CD4-positive, alpha-beta T cell (primary cell): ENCODE measurements at regions not wholly inside any gene's neighbourhood (a gene's known extent, or its start where the extent isn't known, plus 50 kb on each side); places are given as distances from the start of the nearest gene placed in this dataset.

Experiments used
- ATAC-seq: fragments of 200-7000 bp; cut with Tn5 transposase; one replicate; pipeline ENCODE4 v1.10.0; 2022; ENCODE audit warnings: mild to moderate bottlenecking; ENCODE audit not compliant: poor library complexity
- CTCF ChIA-PET: fragments of 350-600 bp; sonication (Branson Sonifier 250); formaldehyde crosslinking; loops from one replicate; lab custom pipeline; 2021; ENCODE audit warnings: antibody characterized with exemption, inconsistent platforms; lab: Charles Lee
- POLR2A ChIA-PET: fragments of 350-600 bp; sonication (Branson Sonifier 250); formaldehyde crosslinking; loops from one replicate; lab custom pipeline; 2021; ENCODE audit warnings: antibody characterized with exemption, inconsistent platforms; lab: Charles Lee
- DNase-seq, 14 experiments: peaks; one replicate each; pipeline ENCODE4 v3.0.0-alpha.2; 2013 to 2020; ENCODE audit warnings: mixed read lengths in 2 of 14
- H3K27ac ChIP-seq, 2 donors: one replicate each; pipeline versions ENCODE4 v1.5.1 to v1.7.0; 2013; ENCODE audit warnings: low read length in 2 of 2, low read depth in 1 of 2, mild to moderate bottlenecking in 1 of 2
- H3K27me3 ChIP-seq, 2 experiments: 1 replicate in 1 of 2; 2 replicates in 1 of 2; pipeline versions ENCODE4 v1.6.1 to v1.7.0; 2013; ENCODE audit warnings: low read length in 2 of 2, control low read depth in 1 of 2, mild to moderate bottlenecking in 1 of 2, moderate library complexity in 1 of 2; ENCODE audit not compliant: insufficient read depth in 2 of 2, control insufficient read depth in 1 of 2
- H3K36me3 ChIP-seq: one replicate; pipeline ENCODE4 v1.6.1; 2013; ENCODE audit warnings: low read length, control low read depth; ENCODE audit not compliant: insufficient read depth
- H3K4me1 ChIP-seq: one replicate; pipeline ENCODE4 v1.6.1; 2013; ENCODE audit warnings: low read length, control low read depth; ENCODE audit not compliant: insufficient read depth
- H3K4me3 ChIP-seq: one replicate; pipeline ENCODE4 v1.5.1; 2013; ENCODE audit warnings: mild to moderate bottlenecking, low read length, moderate library complexity
- H3K9me3 ChIP-seq, 2 experiments: 1 replicate in 1 of 2; 2 replicates in 1 of 2; pipeline versions ENCODE4 v1.6.1 to v1.7.0; 2013; ENCODE audit warnings: low read length in 2 of 2, mild to moderate bottlenecking in 2 of 2, control low read depth in 1 of 2, moderate library complexity in 1 of 2; ENCODE audit not compliant: control insufficient read depth in 1 of 2, insufficient read depth in 1 of 2
- H3K27ac Mint-ChIP-seq: one replicate; pipeline ENCODE4 v1.8.0; 2020; ENCODE audit warnings: mixed read lengths
- H3K27me3 Mint-ChIP-seq: one replicate; pipeline ENCODE4 v1.8.0; 2021; ENCODE audit warnings: mixed read lengths
- H3K36me3 Mint-ChIP-seq: one replicate; pipeline ENCODE4 v1.8.0; 2021; ENCODE audit warnings: low read depth, mixed read lengths
- H3K4me1 Mint-ChIP-seq: one replicate; pipeline ENCODE4 v1.8.0; 2021; ENCODE audit warnings: low read depth, mixed read lengths
- H3K4me3 Mint-ChIP-seq: one replicate; pipeline ENCODE4 v1.8.0; 2020; ENCODE audit warnings: mild to moderate bottlenecking, mixed read lengths
- H3K9me3 Mint-ChIP-seq: one replicate; pipeline ENCODE4 v1.8.0; 2020; ENCODE audit warnings: mixed read lengths
- intact Hi-C, 2 experiments: fragments of 100-400 bp; cut with DNase I in 1 of 2; cut with micrococcal nuclease in 1 of 2; formaldehyde crosslinking; loops; one replicate each; pipeline versions ENCODE4 v1.15.1 to v1.9.0; 2023 to 2025; cut with DNase I, micrococcal nuclease
- TF ChIP-seq, protein P1 (sequence below): fragments of 200-600 bp; IDR thresholded peaks from one replicate; pipeline ENCODE4 v1.8.0; 2022; ENCODE audit warnings: antibody characterized with exemption, mild to moderate bottlenecking

DNA sequence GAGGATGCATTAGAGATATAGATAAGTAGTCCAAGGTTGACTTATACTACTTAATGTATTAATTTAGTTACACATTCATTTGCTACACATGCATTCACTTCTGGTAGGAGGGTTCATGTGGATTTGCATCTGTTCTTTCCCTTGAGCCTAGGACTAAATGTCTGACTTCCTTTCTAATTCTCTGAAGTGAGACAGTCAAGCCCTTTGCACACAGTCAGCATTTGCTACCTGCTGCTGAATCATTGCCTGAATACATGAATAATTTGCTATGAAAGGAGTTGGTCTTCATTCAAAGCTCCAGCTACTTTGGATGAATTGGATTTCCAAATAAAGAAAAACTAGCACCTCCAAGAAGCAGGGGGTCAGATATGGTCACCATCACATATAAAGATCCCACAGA lies 154.8 kb upstream of the DAB1 start:
- Histone ChIP-seq H3K9me3 (no peaks in the 10 kb centered on the region), H3K27ac (no peak overlapping the region), H3K4me1 (no peaks in the 10 kb centered on the region), H3K36me3 (no peaks in the 10 kb centered on the region), H3K4me3 (no peak overlapping the region), H3K27me3 (no peaks in the 10 kb centered on the region)
- Mint-ChIP-seq H3K4me3 (no peak overlapping the region), H3K4me1 (no peaks in the 10 kb centered on the region), H3K36me3 (no peaks in the 10 kb centered on the region), H3K27me3 (peaks cover 4% of the 10 kb centered on the region), H3K27ac (no peak overlapping the region), H3K9me3 (no peaks in the 10 kb centered on the region)
- ChIA-PET POLR2A (no interaction called here), CTCF (no interaction called here)
- DNase-seq (no peak), ATAC-seq (no peak)
- intact Hi-C loops: no loop called here
- TF ChIP-seq, protein P1, sequence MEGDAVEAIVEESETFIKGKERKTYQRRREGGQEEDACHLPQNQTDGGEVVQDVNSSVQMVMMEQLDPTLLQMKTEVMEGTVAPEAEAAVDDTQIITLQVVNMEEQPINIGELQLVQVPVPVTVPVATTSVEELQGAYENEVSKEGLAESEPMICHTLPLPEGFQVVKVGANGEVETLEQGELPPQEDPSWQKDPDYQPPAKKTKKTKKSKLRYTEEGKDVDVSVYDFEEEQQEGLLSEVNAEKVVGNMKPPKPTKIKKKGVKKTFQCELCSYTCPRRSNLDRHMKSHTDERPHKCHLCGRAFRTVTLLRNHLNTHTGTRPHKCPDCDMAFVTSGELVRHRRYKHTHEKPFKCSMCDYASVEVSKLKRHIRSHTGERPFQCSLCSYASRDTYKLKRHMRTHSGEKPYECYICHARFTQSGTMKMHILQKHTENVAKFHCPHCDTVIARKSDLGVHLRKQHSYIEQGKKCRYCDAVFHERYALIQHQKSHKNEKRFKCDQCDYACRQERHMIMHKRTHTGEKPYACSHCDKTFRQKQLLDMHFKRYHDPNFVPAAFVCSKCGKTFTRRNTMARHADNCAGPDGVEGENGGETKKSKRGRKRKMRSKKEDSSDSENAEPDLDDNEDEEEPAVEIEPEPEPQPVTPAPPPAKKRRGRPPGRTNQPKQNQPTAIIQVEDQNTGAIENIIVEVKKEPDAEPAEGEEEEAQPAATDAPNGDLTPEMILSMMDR: no peak

DNA sequence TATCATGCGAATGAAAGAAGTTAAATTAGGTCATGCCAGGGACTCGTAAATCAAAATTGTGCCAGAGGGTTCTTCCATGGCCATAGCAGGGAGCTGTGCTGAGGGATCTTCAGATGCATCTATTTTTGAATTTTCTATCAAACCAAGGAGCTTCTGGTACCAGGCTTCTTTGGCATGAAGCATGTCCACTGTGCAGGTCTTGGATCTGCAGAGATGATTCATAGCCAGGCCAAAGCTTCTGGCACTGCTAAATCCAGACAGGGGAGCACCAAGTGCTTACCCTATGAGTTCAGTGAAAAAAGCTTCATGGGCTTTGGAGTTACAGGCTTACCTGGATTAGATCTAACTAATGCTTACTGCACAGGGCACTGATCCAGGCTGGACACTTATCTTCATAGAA lies 154.2 kb upstream of the DAB1 start:
- peaks cover 4% of the 10 kb centered on the region for H3K27me3 Mint-ChIP-seq
- no peak overlapping the region for H3K27ac ChIP-seq
- no peaks in the 10 kb centered on the region for H3K27me3 ChIP-seq
- intact Hi-C loops: no loop called here
- H3K9me3 ChIP-seq: no peaks in the 10 kb centered on the region
- no peak overlapping the region for H3K4me3 ChIP-seq
- ATAC-seq: no peak
- DNase-seq: no peak
- H3K9me3 Mint-ChIP-seq: no peaks in the 10 kb centered on the region
- H3K36me3 ChIP-seq: no peaks in the 10 kb centered on the region
- H3K4me1 ChIP-seq: no peaks in the 10 kb centered on the region
- H3K27ac Mint-ChIP-seq: no peak overlapping the region
- ChIA-PET POLR2A (no interaction called here), CTCF (no interaction called here)
- H3K4me1 Mint-ChIP-seq: no peaks in the 10 kb centered on the region
- TF ChIP-seq, protein P1: no peak
- H3K4me3 Mint-ChIP-seq: no peak overlapping the region
- H3K36me3 Mint-ChIP-seq: no peaks in the 10 kb centered on the region

DNA sequence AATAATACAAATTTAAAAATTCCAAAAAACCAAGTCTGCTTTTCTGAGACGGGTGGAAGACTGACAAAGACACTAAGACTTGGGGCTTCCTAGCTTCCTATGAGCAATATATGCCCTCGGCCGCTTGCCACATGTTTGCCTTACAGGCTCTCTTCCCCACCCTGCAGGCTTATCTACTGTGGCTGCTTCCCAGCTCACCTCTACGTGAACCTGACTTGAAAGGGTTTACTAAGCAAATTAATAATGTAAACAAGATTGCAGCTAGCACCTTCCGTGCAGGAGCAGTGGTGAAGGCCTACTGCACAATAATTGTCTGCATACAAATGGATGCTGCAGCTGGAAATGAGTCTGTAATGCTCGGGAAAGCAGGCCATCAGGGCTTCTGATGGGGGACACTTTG lies 152.9 kb upstream of the DAB1 start:
- TF ChIP-seq, protein P1: no peak
- ATAC-seq: no peak
- no peaks in the 10 kb centered on the region for H3K9me3 ChIP-seq
- H3K27ac ChIP-seq: no peak overlapping the region
- Mint-ChIP-seq H3K27me3 (peaks cover 4% of the 10 kb centered on the region), H3K9me3 (no peaks in the 10 kb centered on the region), H3K4me3 (no peak overlapping the region), H3K27ac (no peak overlapping the region), H3K36me3 (no peaks in the 10 kb centered on the region), H3K4me1 (no peaks in the 10 kb centered on the region)
- intact Hi-C loops: no loop called here
- H3K4me3 ChIP-seq: no peak overlapping the region
- H3K36me3 ChIP-seq: no peaks in the 10 kb centered on the region
- no peaks in the 10 kb centered on the region for H3K4me1 ChIP-seq
- ChIA-PET CTCF (no interaction called here), POLR2A (no interaction called here)
- DNase-seq: no peak
- H3K27me3 ChIP-seq: no peaks in the 10 kb centered on the region
